DMS 273 (cell line): ENCODE measurements at regions not wholly inside any gene's neighbourhood (a gene's known extent, or its start where the extent isn't known, plus 50 kb on each side); places are given as distances from the start of the nearest gene placed in this dataset.
A peak's percentile ranks its signal among the peaks of the same experiment; 100 is the strongest.
"Not testable (repeated sequence)": the region's sequence is repeated elsewhere in the genome, so short reads cannot be mapped to it uniquely, and the experiment has no call there.

Experiments used
- DNase-seq: peaks from one replicate; lab custom pipeline; 2025; ENCODE audit not compliant: unreplicated experiment; lab: John Stamatoyannopoulos, UW

GRCh38 chr7:81007051-81007450 lies 88.2 kb upstream of the SEMA3C start:
- DNase-seq, result no peak

DNA sequence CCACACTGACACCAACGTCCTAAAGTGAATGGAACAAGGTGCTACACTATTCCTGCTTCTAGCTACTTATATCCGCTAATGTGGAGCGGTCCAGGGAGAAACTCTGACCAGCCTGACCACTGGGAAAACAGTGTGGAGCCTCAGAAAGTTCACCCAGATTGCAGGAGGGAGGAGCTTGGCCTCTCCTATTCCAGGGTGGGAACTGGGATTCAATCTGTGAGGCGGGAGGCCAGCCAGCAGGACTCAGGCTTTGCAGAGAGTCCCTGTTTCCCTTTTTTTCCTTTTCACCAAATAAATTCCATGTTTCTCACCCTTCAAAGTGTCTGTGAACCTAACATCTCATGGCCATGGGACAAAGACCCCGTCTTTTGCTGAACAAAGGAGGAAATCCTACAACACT lies 86.4 kb upstream of the SEMA3C start:
- peak; percentile 70 for DNase-seq

GRCh38 chr7:81004098-81004497 lies 85.2 kb upstream of the SEMA3C start:
- peak; percentile 73 for DNase-seq

DNA sequence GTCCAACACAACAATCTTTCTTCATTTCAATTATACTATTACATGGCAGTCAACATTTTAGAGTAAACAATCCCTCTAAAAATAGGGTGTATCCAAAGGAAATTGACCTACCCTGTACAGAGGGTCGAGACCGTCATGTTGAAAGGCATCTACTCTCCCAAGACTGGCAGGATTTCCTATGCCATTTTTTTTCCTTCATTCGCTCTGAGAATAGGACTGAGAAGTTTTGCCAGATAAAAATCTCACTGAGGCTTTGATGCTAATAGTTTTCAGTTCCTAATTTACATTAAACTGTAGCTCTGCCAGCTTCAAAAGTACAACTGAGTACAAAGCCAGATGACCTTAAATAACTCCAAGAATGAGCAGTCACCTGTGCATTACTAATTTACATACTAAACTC lies 84.5 kb upstream of the SEMA3C start:
- DNase-seq, result peak; percentile 75

DNA sequence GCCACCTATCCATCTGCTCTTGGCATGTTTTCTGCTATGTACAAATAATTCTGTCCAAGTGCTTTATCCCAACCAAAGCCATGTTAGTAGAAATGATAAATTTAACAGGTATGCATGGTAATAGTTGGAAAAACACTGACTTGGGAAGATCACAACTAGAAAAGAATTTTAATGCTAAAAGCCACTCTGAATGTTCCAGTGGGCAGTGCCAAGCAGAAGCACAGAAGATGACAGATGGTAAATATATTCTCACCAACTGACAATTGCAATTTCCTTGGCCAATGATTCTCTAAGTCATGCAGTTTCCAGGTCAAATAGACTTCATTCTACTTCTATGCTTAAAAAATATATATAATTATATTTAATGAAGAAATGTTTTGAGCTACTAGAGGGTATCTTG lies 83.6 kb upstream of the SEMA3C start:
- peak; percentile 80 for DNase-seq

- no peak for DNase-seq
These were observed 80.9 kb upstream of the SEMA3C start for GRCh38 chr7:80999771-81000170.

DNA sequence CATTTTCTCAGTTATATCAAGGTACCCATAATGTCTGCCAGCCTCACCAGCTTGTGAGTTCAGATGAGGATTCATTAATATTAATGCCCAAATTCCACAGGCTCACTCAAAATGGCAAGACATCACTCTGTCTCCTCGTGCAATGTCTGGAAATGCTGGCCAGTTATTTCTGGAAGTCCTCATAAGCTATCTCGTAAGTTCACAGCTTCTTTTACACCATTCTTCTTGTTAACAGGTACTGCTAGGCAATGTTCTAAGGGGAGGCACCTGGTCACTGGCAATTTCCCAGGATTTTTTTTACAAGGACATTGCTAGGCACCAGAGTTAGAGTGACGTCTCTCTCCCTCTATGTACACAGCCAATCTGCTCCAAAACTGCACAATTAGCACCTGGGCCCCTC lies 80.2 kb upstream of the SEMA3C start:
- peak; percentile 85 for DNase-seq

- peak; percentile 99 for DNase-seq
These were observed 79.0 kb upstream of the SEMA3C start for GRCh38 chr7:80997841-80998240.

DNA sequence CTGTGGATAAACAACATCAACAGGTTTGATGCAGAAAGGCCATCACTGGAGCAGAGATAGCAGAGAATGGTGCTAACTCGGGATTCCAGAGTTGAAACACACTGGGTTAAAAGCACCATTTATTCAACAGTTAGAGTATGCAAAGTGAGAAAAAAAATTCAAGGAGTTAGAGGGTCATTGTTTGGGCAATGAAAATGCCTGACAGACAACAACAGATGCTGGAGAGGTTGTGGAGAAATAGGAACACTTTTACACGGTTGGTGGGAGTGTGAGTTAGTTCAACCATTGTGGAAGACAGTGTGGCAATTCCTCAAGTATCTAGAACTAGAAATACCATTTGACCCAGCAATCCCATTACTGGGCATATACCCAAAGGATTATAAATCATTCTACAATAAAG lies 77.4 kb upstream of the SEMA3C start:
- not testable (repeated sequence) for DNase-seq

DNA sequence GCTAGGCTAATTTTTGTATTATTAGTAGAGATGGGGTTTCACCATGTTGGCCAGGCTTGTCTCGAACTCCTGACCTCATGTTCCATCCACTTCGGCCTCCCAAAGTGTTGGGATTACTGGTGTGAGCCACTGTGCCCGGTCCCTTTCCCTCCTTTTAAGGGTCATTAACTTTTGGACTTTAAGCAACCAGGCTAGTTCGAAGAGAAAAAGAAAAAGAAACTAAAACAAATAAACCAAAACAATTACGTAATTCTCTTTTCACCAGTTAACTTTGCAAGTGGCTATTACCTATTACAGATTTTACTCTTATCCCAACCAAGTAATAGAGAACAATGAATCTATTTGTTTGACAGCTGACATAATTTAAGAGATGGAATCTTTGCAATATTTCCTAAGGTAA lies 72.8 kb upstream of the SEMA3C start:
- DNase-seq, result no peak

- DNase-seq, result no peak
These were observed 65.8 kb upstream of the SEMA3C start for GRCh38 chr7:80984619-80985018.

- no peak for DNase-seq
These were observed 62.6 kb upstream of the SEMA3C start for GRCh38 chr7:80981405-80981804.

DNA sequence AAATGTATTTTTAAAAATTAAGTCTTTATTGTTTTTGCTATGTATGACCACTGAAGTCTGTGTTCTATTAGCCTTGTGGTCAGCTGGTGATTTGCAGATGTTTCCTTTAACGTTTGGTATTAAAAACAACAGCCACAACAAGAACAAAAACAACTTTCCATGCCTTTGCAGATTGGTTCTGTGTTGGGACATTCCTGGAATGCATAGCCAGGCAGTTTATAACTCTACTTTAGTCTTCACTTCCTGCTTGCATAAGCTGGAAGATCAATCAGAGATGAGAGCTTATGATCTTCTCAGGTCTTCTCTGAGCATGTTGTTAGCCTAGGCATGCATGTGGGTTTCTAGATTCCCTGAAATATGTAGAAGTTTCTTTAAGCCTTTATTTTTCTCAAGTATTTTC lies 58.9 kb upstream of the SEMA3C start:
- DNase-seq, result no peak

- no peak for DNase-seq
These were observed 55.8 kb upstream of the SEMA3C start for GRCh38 chr7:80974396-80975358.

- DNase-seq, result no peak
These were observed 52.4 kb upstream of the SEMA3C start for GRCh38 chr7:80971225-80971624.
